HG03025 (cell line): ENCODE measurements at regions not wholly inside any gene's neighbourhood (a gene's known extent, or its start where the extent isn't known, plus 50 kb on each side); places are given as distances from the start of the nearest gene placed in this dataset.

Experiments used
- ATAC-seq: cut with Tn5 transposase; IDR thresholded peaks from one replicate; pipeline ENCODE4 v1.9.1; 2021; ENCODE audit warnings: mild to moderate bottlenecking, moderate library complexity; ENCODE audit not compliant: unreplicated experiment, low FRiP score

DNA sequence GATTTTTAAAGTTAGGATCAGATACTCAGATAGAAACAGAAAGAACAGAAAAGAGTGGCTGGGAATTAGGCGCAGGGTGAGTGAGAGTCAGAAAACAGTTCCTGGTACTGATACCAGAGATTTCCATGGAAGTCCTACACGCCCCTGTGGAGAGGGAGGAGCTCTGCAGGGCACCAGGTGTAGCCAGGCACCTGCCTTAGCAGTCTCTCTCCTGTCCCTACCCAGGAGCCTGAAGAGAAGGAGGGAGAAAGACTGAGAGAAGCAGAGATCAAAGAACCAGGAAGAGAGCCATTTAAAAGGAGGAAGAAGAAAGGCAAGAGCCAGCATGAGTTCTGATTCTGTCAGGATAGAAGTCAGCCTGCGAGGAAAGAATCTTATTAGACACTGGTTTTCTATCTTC is 65.0 kb downstream of the CBLN1 start:
- ATAC-seq = no peak

DNA sequence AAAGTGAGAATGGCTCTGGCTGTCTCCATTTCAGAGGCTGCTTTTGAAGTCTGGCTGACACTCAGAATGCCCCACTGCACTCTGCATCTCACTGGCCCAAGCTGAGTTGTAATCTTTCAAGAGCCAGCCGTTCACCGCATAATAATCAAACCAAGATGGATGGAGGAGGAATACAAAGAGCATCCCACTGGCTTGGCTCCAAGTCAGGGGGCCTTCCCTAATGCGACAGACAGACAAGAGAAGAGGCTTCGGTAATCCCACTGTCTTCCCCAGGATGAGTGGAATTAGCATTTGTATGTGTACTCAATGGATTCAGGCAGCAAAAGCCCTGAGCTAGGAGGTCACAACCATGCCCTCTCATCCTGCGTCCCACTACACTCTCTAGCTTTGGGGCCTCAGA is 68.0 kb downstream of the CBLN1 start:
- no peak for ATAC-seq

DNA sequence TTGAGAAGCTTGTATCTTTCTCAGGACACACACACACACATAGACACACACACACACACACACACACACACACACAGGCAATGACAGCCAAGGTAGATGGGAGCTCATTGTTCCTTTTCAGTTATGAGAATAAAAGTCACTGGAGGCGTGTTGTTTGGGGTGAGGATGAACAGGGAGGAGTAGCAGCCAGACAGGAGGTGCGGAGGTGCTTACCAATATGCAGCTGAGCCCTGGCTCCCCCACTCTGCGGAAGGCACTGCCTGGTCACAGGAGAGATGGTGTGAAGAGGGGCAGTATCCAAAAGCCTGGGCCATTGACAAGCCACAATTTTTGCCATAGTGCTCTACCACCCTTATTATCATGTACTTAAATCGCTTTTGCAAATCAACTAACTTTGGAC is 77.4 kb downstream of the CBLN1 start:
- no peak for ATAC-seq

DNA sequence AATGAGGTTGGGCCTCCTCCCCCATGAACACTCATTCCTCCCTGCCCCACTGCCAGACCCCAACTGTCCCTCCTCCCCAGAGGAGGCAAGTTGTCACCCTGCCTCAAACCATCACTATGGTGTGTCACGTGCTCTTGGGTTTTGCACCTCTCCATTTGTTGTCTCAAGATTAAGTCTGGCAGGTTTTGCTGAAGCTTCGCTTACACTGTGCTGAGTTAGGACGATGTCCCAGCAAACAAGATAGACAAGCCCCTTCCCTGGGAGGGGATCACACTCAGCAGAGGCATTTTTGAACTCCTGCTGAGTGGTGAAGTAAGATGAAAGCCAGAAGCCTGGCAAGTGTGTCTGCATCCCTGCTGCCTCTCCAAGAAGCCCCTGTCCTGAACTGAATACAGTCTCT is 78.3 kb downstream of the CBLN1 start:
- no peak for ATAC-seq

DNA sequence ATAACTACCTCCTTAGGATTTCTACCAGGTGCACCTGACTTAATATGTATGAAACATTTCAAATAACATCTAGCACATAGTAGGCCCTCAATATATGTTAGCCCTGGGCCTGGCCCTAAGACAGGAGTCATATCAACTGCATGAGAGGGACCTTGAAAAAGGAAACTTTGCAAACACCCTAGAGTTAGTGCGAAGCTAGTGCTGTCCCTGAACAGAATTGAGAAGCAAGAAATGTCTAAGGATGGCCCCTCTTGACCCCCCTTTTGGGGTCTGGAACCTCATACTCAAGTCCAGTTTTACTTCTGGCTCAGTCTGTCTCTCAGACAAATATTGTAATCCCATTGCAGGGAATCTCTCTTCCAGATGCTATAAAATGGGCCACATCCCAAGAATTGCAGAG is 80.5 kb downstream of the CBLN1 start:
- no peak for ATAC-seq

DNA sequence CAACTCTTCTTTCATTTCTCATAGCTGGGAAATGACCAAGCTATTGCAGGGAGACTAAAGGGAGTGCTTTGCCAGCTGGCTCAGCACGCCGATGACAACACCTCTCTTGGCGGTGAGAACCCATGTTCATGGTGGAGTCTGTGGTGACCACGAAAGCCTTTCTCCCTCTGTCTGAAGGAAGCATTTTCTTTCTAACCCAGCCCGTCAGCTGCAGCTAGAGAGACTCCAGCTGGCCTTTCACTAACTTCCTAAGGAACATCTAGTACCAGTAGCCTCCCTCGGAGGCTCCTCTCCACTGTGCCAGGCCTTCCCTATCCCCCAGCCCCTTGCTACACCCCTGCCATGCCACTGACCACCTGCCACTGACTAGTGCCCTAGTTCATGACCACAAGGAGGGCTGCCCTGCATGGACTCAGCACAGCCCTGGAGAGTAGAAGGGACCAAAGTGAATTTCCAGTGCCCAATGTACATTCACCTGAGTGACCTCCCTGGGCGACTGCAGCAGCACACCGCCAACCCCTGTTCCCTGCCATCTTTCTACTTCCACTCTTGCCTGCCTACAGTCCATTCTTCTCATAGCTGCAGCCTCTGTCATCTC is 81.3 kb downstream of the CBLN1 start:
- ATAC-seq = no peak

DNA sequence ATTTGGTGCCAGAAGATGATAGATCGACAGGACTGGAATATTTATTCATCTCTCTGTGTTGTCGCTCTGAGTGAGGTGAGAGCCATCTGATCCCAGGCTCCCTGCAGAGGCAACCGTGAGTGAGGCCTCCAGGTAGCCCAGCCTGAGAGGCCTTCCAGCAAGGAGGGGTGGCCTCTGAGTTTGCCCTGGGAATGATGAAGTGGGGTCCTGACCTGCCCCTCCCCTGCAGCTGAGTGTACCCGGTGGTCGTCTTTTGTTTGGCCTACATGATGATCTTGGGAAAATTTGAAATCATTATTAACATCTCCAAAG is 86.4 kb downstream of the CBLN1 start:
- ATAC-seq = no peak

DNA sequence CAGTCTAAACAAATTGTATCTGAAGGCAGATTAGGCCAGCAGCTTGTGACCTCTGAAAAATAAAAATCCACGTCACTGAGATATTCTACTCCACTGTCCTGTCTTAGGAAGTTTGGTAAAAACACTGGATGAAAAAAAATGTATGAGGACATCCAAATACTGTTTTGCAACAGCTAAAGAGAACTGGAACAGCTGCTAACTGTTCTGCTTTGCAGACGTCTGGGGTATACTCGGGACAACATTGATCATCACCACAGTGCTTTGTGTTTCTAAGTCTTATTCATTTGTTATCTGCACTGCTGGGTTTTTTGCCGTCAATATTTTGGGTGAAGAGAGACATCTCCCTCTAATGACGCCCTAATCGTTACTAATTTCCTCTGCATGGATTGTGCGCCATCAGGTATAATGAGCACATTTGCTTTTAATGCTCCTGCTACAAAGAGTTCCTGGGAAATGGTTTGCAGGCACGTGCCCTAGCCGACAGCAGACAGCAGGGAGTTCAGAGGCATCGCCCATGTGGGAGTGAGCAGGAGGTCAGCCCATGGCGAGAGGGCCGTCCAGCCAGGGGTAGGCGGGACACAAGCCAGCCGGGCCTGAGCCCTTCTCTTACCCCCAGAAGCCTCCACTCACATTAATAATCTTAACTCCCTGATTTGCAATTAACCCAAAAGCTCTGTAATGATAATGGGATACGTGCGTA is 87.0 kb downstream of the CBLN1 start:
- ATAC-seq = no peak

DNA sequence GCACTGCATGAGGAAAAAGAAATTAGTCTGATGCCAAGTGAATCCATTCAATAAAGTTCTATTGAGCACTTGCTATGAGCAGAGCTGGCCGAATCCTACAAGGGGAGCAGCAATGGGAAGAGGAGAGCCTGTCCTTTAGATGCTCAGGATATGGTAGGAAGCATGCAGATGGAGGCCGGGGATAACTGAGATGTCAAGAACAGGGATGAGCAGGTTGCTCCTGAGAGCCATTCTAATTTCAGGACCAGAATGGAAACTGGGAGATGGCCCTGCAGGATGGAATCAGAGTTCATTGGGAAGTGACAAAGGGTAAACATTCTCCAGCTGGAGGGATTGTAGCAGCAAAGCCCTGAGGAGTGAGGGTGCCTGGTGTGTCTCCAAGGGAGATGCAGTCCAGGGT is 88.0 kb downstream of the CBLN1 start:
- no peak for ATAC-seq

DNA sequence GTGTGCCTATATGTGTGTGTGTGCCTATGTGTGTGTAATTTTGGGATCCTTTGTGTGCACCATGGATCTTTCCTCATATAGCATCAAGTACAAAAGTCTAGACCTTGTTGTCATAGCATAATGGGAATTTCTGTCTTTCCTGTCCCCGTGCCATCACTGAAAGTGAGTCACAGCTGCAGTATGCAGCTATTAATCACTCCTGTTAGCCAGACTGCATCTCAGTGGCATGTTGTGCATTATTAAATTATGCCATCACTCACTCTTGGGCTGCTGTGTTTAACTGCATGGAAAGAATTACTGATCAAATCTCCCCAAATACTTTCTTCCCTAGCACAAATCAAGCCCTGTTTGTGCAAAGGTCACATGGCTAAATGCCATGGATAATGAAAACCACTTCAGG is 92.4 kb downstream of the CBLN1 start:
- no peak for ATAC-seq

DNA sequence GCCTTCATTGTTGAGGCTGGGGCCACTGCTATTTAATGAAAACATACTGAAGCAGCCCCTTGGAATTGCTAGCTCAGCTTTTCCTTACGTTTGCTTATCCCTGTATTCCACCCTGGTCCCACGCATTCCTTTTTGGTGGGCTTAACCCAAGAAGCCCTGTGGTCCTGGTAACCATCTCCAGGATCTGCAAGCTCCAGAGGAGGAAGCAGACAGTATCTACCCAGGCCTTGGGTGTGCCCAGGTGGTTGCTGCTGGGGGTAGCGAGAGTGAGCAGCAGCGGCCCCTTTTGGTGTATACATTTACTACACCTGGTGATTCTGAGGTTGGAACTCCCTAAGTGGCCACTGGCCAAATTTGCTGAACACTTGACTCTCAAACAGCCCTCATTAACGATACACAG is 97.7 kb downstream of the CBLN1 start:
- no peak for ATAC-seq

DNA sequence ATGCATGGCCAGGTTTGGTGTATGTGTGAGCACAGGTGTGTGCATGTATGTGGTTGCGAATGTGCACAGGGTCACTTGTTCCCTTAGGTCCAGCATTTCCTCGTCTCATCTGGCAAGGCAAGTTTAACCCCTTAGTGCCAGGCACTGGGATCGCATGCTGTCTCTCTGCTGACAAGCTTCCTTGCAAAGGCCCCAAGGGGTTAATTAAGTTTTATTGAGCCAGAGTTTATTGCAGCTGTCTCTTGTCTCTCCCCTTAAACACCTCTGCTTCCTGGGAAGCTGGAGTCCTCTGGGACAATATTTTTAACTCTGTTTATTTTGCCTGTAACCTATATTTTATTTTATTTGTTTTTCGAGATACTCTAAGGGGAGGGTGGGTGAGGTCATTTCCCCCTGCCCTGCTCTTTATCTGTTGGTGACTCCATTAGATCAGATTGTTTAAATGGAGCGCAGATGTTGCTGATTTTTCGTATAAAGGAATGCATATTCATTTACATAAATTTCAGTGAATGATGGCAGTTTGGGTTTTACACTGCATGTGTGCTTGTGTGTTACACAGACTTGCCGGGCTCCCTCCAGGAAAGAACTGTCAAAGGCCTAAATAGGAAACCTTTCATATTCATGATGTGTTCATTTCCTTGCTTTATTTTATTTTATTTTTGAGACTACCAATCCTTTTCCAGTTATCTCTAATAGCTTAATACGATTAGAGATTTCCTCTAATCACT is 99.7 kb downstream of the CBLN1 start:
- ATAC-seq = no peak

DNA sequence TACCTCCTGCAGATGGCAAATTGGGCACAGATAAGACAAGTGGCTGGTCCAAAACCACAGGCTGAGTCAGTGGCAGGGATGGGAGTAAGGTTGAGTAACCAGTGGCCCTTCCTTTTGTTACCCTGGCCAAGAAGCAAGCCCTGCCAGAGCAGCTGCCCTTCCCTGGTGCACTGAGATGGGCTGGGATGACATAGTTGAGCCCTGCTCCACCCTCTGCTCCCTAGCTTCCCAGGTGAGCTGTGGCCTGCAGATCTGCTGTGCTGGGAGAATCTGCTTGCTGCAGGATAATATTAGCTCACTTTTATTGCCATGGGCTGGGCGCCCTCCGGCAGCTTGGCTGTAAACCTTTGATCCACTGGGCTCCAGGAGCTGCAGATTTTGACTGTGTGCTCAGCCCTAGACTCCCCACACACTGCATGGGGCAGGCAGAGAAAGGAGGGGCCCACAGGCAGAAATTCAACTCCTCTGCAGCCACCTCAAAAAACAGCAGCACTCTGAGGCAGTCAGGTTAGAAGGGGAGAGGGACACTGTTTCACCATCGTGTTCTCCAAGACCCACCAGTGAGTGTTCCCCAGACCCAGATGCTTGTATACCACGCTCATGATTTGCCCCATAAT is 101.8 kb downstream of the CBLN1 start:
- ATAC-seq = no peak

DNA sequence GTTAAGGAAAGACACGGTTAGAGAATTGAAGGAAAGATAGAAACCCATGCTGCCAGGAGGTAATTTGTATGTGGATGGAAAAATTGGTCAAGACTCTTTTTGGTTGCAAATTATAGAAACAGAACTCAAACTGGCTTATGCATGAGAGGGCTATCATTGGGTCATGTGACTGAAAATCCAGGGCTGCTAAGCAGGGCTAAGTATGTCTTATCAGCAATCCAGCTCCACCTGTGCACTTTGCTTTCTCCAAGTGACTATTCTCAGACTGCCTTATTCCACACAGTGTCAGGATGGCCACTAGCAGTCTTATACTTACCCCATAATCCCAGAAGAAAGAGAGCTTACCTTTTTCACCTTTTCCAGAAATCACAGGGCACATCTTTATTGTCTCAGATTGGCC is 113.5 kb downstream of the CBLN1 start:
- no peak for ATAC-seq

DNA sequence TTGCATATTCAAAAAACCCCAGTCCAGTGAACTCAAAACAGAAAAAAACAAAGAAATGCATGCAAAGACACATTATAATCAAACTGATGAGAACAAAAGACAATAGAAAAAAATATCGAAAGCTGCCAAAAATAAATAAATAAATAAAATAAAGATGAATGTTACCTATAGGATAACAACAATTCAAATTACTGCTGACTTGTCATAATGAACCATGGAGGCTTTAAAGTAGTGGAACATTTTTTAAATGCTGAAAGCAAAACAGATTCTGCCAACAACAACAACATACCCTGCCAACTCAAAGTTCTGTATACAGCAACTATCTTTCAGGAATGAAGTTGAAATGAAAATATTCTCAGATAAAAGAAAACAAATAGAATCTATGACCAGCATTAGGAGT is 116.6 kb downstream of the CBLN1 start:
- no peak for ATAC-seq

DNA sequence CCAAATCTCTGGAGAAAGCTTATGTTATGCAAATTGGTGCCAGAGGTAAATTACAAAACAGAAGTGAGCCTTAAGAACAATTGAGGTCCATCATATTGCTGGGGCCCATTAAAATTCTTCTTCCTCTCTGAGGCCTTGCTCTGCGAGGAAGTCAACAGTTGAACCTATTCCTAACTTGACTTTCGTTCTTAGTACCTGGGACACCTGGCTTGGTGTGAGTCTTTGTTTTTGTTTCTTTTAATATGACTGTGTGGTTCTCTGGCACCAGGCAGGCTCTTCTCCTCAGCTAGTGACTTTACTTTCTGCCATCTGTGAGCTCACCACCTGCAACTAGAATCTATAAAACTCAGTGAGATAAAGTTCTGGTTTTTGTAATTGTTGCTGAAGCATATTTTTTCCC is 120.4 kb downstream of the CBLN1 start:
- ATAC-seq = no peak

DNA sequence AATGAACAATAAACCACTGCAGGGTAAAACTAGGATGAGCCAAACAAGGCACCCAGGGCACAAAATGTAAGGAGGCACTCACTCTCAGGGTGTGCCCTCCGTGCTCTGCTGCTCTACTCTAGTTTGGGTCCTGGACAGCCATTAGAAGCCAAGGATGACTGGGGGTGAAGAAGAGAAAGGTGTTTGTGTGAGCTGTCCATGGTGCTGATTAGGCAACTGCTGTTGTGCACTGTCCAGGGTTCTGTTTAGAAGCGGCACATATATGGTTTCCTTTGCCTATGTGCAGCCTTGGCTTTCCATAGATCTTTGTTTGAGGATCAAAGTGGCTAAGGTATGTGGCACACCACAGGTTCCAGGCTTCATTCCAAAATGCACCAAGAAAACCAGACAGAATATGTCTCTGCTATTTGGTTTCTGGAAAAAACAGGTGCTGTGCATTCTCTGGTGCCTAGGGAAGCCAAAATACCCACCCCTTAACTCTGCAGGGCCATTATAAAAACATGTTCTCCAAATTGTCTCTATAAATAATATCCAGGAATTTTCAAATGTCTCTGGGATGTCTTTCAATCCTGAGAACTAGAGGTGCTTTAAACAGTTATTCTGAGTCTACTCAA is 123.5 kb downstream of the CBLN1 start:
- no peak for ATAC-seq

DNA sequence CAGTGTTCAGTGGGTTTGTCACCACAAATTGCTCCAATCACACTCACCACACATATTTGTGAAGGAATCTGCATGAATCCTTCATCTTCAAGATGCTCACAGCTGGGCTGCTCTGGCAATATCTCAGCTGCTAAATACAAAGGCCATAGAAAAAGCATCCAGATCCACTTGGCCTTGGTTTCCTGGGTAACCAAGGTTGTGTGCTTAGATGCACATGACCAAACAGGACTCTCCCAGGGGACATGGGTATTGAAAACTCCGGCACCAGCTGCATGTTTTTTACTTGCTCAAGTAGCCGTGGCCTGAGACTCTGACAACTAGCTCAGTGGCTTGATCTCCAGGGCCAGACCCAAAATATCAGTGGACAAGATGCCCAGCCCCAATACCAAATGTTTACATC is 131.3 kb downstream of the CBLN1 start:
- ATAC-seq = no peak

DNA sequence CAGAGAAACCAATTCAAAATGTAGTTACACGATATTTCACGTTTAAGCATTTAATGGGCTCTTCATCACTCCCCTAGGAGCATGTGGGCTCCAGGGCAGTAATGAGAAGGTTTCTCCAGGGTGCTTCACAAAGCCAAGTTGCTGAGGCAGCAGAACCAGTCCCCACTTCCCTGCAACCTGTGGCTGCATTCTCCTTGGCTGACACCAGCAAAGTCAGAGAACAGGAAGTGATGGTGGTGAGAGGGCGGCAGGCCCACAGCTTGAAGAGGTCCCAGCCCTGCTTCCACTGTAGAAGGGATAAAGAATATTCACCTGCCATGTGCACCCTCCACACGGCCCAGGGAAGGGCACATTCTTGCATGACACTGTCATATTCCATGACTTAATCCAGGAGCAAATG is 133.2 kb downstream of the CBLN1 start:
- no peak for ATAC-seq

DNA sequence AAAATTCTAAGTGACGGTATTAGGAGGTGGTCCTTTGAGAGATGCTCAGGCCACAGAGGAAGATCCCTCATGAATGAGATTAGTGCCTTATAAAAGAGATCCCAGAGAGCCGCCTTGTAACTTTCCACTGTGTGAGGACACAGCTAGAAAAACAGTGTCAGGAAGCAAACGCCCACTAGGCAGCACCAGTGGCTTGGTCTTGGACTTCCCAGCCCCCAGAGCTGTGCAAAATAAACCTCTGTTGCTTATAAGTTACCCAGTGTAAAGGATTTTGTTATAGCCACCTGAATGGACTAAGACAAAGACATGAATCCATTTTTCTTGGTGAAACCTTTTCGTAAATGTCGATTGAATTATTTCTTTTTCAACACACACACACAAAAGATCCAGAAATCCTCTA is 141.0 kb downstream of the CBLN1 start:
- ATAC-seq = no peak

DNA sequence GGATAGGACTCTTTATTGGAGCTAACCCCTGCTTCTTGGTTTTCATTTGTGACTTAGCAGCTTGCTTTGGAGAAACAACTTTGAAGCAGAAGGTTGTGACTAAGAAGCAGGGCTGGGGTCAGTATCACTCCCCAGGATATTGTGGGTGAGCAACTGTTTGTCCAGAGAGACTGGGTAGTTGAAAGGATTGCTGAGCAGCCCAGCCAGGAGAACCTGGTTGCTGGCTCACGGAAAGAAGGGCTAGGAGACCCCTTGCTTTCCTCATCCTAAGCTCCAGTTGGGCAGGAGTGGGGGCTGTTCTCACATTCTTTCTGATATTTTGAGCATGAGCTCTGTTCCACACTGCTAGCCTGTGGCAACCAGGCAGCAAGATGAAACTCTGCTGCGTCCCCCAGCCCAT is 151.2 kb downstream of the CBLN1 start:
- ATAC-seq = no peak
